Mesothelial cell of epicardium (in vitro differentiated cells): ENCODE measurements at regions not wholly inside any gene's neighbourhood (a gene's known extent, or its start where the extent isn't known, plus 50 kb on each side); places are given as distances from the start of the nearest gene placed in this dataset.

Experiments
- DNase-seq, 2 experiments: peaks; one replicate each; pipeline ENCODE4 v3.0.0; 2021; ENCODE audit warnings: low spot score in 2 of 2; ENCODE audit not compliant: unreplicated experiment in 2 of 2
- H3K27ac Mint-ChIP-seq: 2 replicates; pipeline ENCODE4 v1.8.0; 2021; ENCODE audit warnings: mixed read lengths
- H3K27me3 Mint-ChIP-seq: 2 replicates; pipeline ENCODE4 v1.8.0; 2021; ENCODE audit warnings: low read depth, mixed read lengths
- H3K36me3 Mint-ChIP-seq: 2 replicates; pipeline ENCODE4 v1.8.0; 2021; ENCODE audit warnings: mixed read lengths
- H3K4me1 Mint-ChIP-seq: 2 replicates; pipeline ENCODE4 v1.8.0; 2021; ENCODE audit warnings: mixed read lengths
- H3K4me3 Mint-ChIP-seq: 2 replicates; pipeline ENCODE4 v1.8.0; 2021; ENCODE audit warnings: mild to moderate bottlenecking, moderate library complexity, mixed read lengths
- H3K9me3 Mint-ChIP-seq: 2 replicates; pipeline ENCODE4 v1.8.0; 2021; ENCODE audit warnings: mixed read lengths
- CTCF ChIP-seq: fragments of 200-600 bp; sonication (generic); IDR thresholded peaks from one replicate; pipeline ENCODE4 v1.5.0; 2021; ENCODE audit warnings: antibody characterized with exemption; ENCODE audit not compliant: unreplicated experiment

GRCh38 chr9:91477106-91477505 is 53.5 kb upstream of the NFIL3 start:
- Mint-ChIP-seq H3K27ac (no peak overlapping the region), H3K4me3 (no peak overlapping the region), H3K36me3 (peaks cover 3% of the 10 kb centered on the region), H3K27me3 (no peaks in the 10 kb centered on the region), H3K9me3 (peaks cover 17% of the 10 kb centered on the region), H3K4me1 (no peaks in the 10 kb centered on the region)
- no peak for TF ChIP-seq CTCF
- DNase-seq, result no peak

- TF ChIP-seq CTCF, result no peak
- no peak for DNase-seq
- H3K36me3 Mint-ChIP-seq, result peaks cover 3% of the 10 kb centered on the region
- H3K4me1 Mint-ChIP-seq, result no peaks in the 10 kb centered on the region
- H3K9me3 Mint-ChIP-seq, result peaks cover 29% of the 10 kb centered on the region
- no peak overlapping the region for H3K4me3 Mint-ChIP-seq
- no peaks in the 10 kb centered on the region for H3K27me3 Mint-ChIP-seq
- H3K27ac Mint-ChIP-seq, result no peak overlapping the region
Observed at GRCh38 chr9:91474656-91475055, 51.0 kb upstream of the NFIL3 start.
